OCI-LY1 (cell line): ENCODE measurements at regions not wholly inside any gene's neighbourhood (a gene's known extent, or its start where the extent isn't known, plus 50 kb on each side); places are given as distances from the start of the nearest gene placed in this dataset.

Experiments used
- H2AFZ ChIP-seq: fragments of 200-600 bp; sonication (generic), shearing (Covaris generic); 2 replicates; pipeline ENCODE4 v1.6.0; 2014; ENCODE audit warnings: antibody characterized with exemption, mild to moderate bottlenecking, low read length
- H3F3A ChIP-seq: fragments of 200-600 bp; sonication (generic), shearing (Covaris generic); 2 replicates; pipeline ENCODE4 v1.6.0; 2014; ENCODE audit warnings: mild to moderate bottlenecking, antibody characterized with exemption, low read length, moderate library complexity; ENCODE audit not compliant: insufficient read depth
- H3K27ac ChIP-seq: fragments of 200-600 bp; sonication (generic); 2 replicates; pipeline ENCODE4 v1.5.1; 2014; ENCODE audit warnings: low read length, mixed run types, mild to moderate bottlenecking, low read depth; ENCODE audit not compliant: poor library complexity, severe bottlenecking
- H3K27me3 ChIP-seq: fragments of 200-600 bp; sonication (generic); 2 replicates; pipeline ENCODE4 v1.6.0; 2014; ENCODE audit warnings: antibody characterized with exemption, mild to moderate bottlenecking, low read length, moderate library complexity; ENCODE audit not compliant: insufficient read depth
- H3K36me3 ChIP-seq: fragments of 200-600 bp; sonication (generic); 2 replicates; pipeline ENCODE4 v1.6.1; 2014; ENCODE audit warnings: mild to moderate bottlenecking, antibody characterized with exemption, low read length, moderate library complexity, mixed read lengths; ENCODE audit not compliant: insufficient read depth
- H3K4me1 ChIP-seq: fragments of 200-600 bp; sonication (generic); 2 replicates; pipeline ENCODE4 v1.5.1; 2014; ENCODE audit warnings: mild to moderate bottlenecking, low read length, moderate library complexity; ENCODE audit not compliant: insufficient read depth, severe bottlenecking
- H3K4me2 ChIP-seq: fragments of 200-600 bp; sonication (generic), shearing (Covaris generic); 2 replicates; pipeline ENCODE4 v1.6.1; 2014; ENCODE audit warnings: low read length
- H3K4me3 ChIP-seq: fragments of 200-600 bp; sonication (generic); 2 replicates; pipeline ENCODE4 v1.5.1; 2014; ENCODE audit warnings: low read length, low read depth, mild to moderate bottlenecking, mixed read lengths; ENCODE audit not compliant: poor library complexity, severe bottlenecking
- H3K79me2 ChIP-seq: fragments of 200-600 bp; shearing (Covaris generic); 2 replicates; pipeline ENCODE4 v1.6.1; 2016; ENCODE audit warnings: mixed run types, low read length, mixed read lengths; ENCODE audit not compliant: insufficient read depth
- H3K9ac ChIP-seq: fragments of 200-600 bp; sonication (generic), shearing (Covaris generic); 2 replicates; pipeline ENCODE4 v1.6.1; 2014; ENCODE audit warnings: mild to moderate bottlenecking, low read length, mixed read lengths
- H3K9me2 ChIP-seq: fragments of 200-600 bp; sonication (generic), shearing (Covaris generic); 2 replicates; pipeline ENCODE4 v1.6.1; 2014; ENCODE audit warnings: low read depth, mild to moderate bottlenecking, low read length, mixed read lengths
- H3K9me3 ChIP-seq: fragments of 200-600 bp; shearing (Covaris generic); 2 replicates; pipeline ENCODE4 v1.6.1; 2014; ENCODE audit warnings: low read length, mixed read lengths
- H4K20me1 ChIP-seq: fragments of 200-600 bp; sonication (generic), shearing (Covaris generic); 2 replicates; pipeline ENCODE4 v1.6.0; 2016; ENCODE audit warnings: mild to moderate bottlenecking, low read length; ENCODE audit not compliant: insufficient read depth
- EZH2 ChIP-seq: fragments of 200-600 bp; sonication (generic), shearing (Covaris generic); IDR thresholded peaks from 2 replicates; pipeline ENCODE4 v1.8.0; 2017; ENCODE audit warnings: borderline replicate concordance, mixed run types, mild to moderate bottlenecking, antibody characterized with exemption, low read length, moderate library complexity, mixed read lengths
- TF ChIP-seq, protein P1 (sequence below): fragments of 200-600 bp; sonication (generic), shearing (Covaris generic); IDR thresholded peaks from 2 replicates; pipeline ENCODE4 v1.5.1; 2017; ENCODE audit warnings: mild to moderate bottlenecking, antibody characterized with exemption, low read length, moderate library complexity, mixed read lengths

DNA sequence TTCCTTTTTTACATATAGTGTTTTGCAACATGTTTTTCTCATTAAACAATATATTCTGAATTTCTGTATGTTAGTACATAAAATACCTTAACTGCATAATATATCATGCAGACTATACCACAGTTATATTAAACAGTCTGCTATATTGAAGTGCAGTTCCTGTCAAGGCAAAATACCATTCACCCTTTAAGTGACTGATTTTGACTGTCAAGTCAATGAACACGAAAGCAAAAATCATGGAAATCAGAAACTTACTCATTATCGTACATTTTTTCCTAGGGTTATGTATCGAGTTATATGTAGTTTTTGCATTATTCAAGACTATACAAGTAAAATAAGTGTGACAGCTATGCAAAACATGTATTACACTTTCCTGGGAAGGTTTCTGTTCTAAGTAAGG lies 361.6 kb upstream of the MAP2 start:
- no peaks in the 10 kb centered on the region for H3F3A ChIP-seq
- TF ChIP-seq, protein P1, sequence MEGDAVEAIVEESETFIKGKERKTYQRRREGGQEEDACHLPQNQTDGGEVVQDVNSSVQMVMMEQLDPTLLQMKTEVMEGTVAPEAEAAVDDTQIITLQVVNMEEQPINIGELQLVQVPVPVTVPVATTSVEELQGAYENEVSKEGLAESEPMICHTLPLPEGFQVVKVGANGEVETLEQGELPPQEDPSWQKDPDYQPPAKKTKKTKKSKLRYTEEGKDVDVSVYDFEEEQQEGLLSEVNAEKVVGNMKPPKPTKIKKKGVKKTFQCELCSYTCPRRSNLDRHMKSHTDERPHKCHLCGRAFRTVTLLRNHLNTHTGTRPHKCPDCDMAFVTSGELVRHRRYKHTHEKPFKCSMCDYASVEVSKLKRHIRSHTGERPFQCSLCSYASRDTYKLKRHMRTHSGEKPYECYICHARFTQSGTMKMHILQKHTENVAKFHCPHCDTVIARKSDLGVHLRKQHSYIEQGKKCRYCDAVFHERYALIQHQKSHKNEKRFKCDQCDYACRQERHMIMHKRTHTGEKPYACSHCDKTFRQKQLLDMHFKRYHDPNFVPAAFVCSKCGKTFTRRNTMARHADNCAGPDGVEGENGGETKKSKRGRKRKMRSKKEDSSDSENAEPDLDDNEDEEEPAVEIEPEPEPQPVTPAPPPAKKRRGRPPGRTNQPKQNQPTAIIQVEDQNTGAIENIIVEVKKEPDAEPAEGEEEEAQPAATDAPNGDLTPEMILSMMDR: no peak
- no peak for TF ChIP-seq EZH2
- H3K9me3 ChIP-seq: no peaks in the 10 kb centered on the region
- no peaks in the 10 kb centered on the region for H3K27me3 ChIP-seq
- H3K4me2 ChIP-seq: no peak overlapping the region
- no peak overlapping the region for H2AFZ ChIP-seq
- H3K9ac ChIP-seq: no peak overlapping the region
- no peaks in the 10 kb centered on the region for H3K36me3 ChIP-seq
- H3K4me1 ChIP-seq: no peaks in the 10 kb centered on the region
- H3K9me2 ChIP-seq: no peaks in the 10 kb centered on the region
- no peaks in the 10 kb centered on the region for H4K20me1 ChIP-seq
- no peak overlapping the region for H3K27ac ChIP-seq
- no peaks in the 10 kb centered on the region for H3K79me2 ChIP-seq
- H3K4me3 ChIP-seq: no peak overlapping the region

DNA sequence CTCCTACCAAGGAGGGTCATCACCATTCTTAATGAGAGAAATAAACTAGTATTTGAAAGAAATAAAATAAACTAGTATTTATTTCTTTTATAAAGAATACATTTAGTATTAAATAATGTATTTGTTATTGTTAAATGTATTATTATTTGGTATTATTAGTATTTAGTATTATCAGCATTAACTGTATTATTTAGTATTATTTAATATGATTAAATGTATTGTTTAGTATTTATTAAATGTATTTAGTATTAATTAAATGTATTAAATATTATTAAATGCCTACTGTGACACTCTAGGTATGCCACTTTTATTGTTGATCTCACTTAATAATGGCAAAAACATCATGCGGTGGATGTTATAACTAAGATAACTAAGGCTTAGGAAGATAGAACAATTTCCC lies 353.6 kb upstream of the MAP2 start:
- no peaks in the 10 kb centered on the region for H3K9me3 ChIP-seq
- H3K4me2 ChIP-seq: no peak overlapping the region
- H3K36me3 ChIP-seq: no peaks in the 10 kb centered on the region
- no peaks in the 10 kb centered on the region for H3F3A ChIP-seq
- no peak overlapping the region for H3K27ac ChIP-seq
- H3K27me3 ChIP-seq: no peaks in the 10 kb centered on the region
- no peaks in the 10 kb centered on the region for H3K9me2 ChIP-seq
- no peak overlapping the region for H3K9ac ChIP-seq
- H3K4me1 ChIP-seq: no peaks in the 10 kb centered on the region
- H3K4me3 ChIP-seq: no peak overlapping the region
- no peak overlapping the region for H2AFZ ChIP-seq
- no peaks in the 10 kb centered on the region for H4K20me1 ChIP-seq
- no peaks in the 10 kb centered on the region for H3K79me2 ChIP-seq
- TF ChIP-seq EZH2: no peak
- TF ChIP-seq, protein P1: no peak

DNA sequence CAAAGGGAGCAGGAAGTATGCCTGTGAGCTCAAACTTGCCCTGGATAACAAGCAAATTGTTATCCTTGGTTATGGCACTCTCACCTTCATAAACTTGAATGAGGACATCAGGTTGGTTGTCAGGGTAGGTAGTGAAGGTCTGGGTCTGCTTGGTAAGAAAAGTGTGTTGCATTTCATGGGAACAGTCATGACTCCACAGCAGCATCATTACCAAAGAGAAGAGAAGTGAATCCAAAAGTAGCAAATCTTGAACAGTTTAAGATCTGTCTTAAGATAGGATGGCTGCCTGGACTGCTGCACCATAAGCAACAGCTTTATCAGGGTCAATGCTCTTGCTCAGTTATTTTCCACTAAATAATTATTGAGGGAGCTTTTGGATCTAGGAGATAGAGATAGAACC lies 350.7 kb upstream of the MAP2 start:
- H3F3A ChIP-seq: no peaks in the 10 kb centered on the region

More for the DNA sequence above, 350.7 kb upstream of the MAP2 start:
- Histone ChIP-seq H3K27ac (no peak overlapping the region), H3K4me1 (no peaks in the 10 kb centered on the region), H3K4me2 (no peak overlapping the region), H3K36me3 (no peaks in the 10 kb centered on the region), H3K4me3 (no peak overlapping the region), H3K9me3 (no peaks in the 10 kb centered on the region), H3K79me2 (no peaks in the 10 kb centered on the region), H3K9ac (no peak overlapping the region), H3K9me2 (no peaks in the 10 kb centered on the region), H3K27me3 (no peaks in the 10 kb centered on the region), H4K20me1 (no peaks in the 10 kb centered on the region), H2AFZ (no peak overlapping the region)
- TF ChIP-seq, protein P1: no peak
- no peak for TF ChIP-seq EZH2
